ENCODE measurements at regions not wholly inside any gene's neighbourhood (a gene's known extent, or its start where the extent isn't known, plus 50 kb on each side); places are given as distances from the start of the nearest gene placed in this dataset.

- DNase-seq (no peak), ATAC-seq (no peak)
- 77 to 83% (median 80%) methylated on average over 3 of the region's 3 CpGs for WGBS, 4 donors
- peaks cover 0 to 7% (median 0%) of the 10 kb centered on the region in 12 donors for H3K9me3 ChIP-seq
- H3K27me3 ChIP-seq = no peaks in the 10 kb centered on the region
- no peak for TF ChIP-seq POLR2A (IDR thresholded peaks at IDR 0.05)
- no peak for TF ChIP-seq CTCF (IDR thresholded peaks at IDR 0.05)
- H3K4me1 ChIP-seq = no peaks in the 10 kb centered on the region
- H3K4me3 ChIP-seq = no peak overlapping the region
- intact Hi-C loops (cut with DNase I) = no loop called here
- no peaks in the 10 kb centered on the region for H3K36me3 ChIP-seq
- H3K27ac ChIP-seq = no peak overlapping the region
Observed at GRCh38 chr14:42045383-42045782, 438.7 kb downstream of the LRFN5 start.

GRCh38 chr14:42028607-42029006 is 421.9 kb downstream of the LRFN5 start:
- TF ChIP-seq CTCF (IDR thresholded peaks at IDR 0.05) (no peak), POLR2A (IDR thresholded peaks at IDR 0.05) (no peak)
- no peak overlapping the region for H3K4me3 ChIP-seq
- H3K27ac ChIP-seq = no peak overlapping the region
- no peak for DNase-seq
- peaks cover 0 to 5% (median 0%) of the 10 kb centered on the region in 12 donors for H3K9me3 ChIP-seq
- intact Hi-C loops (cut with DNase I) = no loop called here
- no peak for ATAC-seq
- H3K36me3 ChIP-seq = no peaks in the 10 kb centered on the region
- no peaks in the 10 kb centered on the region for H3K27me3 ChIP-seq
- H3K4me1 ChIP-seq = no peaks in the 10 kb centered on the region
- WGBS, 4 donors = 40 to 59% (median 45%) methylated on average over 2 of the region's 2 CpGs

- WGBS, 4 donors = 81 to 83% (median 82%) methylated on average over 3 of the region's 3 CpGs
- intact Hi-C loops (cut with DNase I) = no loop called here
- ATAC-seq = no peak
Observed at GRCh38 chr14:42027271-42027670, 420.6 kb downstream of the LRFN5 start.

GRCh38 chr14:42023452-42023851 is 416.8 kb downstream of the LRFN5 start:
- H3K36me3 ChIP-seq = no peaks in the 10 kb centered on the region
- ATAC-seq (no peak), DNase-seq (no peak)
- 30 to 61% (median 58%) methylated on average over 2 of the region's 2 CpGs for WGBS, 4 donors
- peaks cover 0 to 5% (median 0%) of the 10 kb centered on the region in 12 donors for H3K9me3 ChIP-seq
- no peak overlapping the region for H3K27ac ChIP-seq
- no peaks in the 10 kb centered on the region for H3K27me3 ChIP-seq
- TF ChIP-seq POLR2A (IDR thresholded peaks at IDR 0.05) (no peak), CTCF (IDR thresholded peaks at IDR 0.05) (no peak)
- no peak overlapping the region for H3K4me3 ChIP-seq
- no peaks in the 10 kb centered on the region for H3K4me1 ChIP-seq
- intact Hi-C loops (cut with DNase I) = no loop called here

More at GRCh38 chr14:42027271-42027670, 420.6 kb downstream of the LRFN5 start:
- no peak for DNase-seq
- Histone ChIP-seq H3K27ac (no peak overlapping the region), H3K4me3 (no peak overlapping the region), H3K36me3 (no peaks in the 10 kb centered on the region), H3K4me1 (no peaks in the 10 kb centered on the region), H3K27me3 (no peaks in the 10 kb centered on the region), H3K9me3 (peaks cover 0 to 5% (median 0%) of the 10 kb centered on the region in 12 donors)
- no peak for TF ChIP-seq CTCF (IDR thresholded peaks at IDR 0.05)
